ENCODE measurements at regions not wholly inside any gene's neighbourhood (a gene's known extent, or its start where the extent isn't known, plus 50 kb on each side); places are given as distances from the start of the nearest gene placed in this dataset.
"Not testable (repeated sequence)": the region's sequence is repeated elsewhere in the genome, so short reads cannot be mapped to it uniquely, and the experiment has no call there.

DNA sequence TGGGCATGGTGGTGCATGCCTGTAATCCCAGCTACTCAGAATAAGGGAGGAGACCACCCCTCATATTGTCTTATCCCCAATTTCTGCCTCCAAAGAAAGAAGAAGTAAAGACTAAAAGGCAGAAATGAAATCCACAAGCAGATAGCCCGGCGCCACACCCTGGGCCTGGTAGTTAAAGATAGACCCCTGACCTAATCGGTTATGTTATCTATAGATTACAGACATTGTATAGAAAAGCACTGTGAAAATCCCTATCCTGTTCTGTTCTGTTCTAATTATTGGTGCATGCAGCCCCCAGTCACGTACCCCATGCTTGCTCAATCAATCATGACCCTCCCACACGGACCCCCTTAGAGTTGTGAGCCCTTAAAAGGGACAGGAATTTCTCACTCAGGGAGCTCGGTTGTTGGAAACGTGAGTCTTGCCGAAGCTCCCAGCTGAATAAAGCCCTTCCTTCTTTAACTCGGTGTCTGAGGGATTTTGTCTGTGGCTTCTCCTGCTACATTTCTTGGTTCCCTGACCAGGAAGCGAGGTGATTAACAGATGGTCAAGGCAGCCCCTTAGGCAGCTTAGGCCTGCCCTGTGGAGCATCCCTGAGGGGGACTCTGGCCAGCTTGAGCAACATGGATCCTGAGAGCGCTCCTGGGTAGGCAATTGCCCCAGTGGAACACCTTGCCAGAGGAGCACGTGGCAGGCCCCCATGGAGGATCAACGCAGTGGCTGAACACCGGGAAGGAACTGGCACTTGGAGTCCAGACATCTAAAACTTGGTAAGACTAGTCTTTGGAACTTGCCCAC, 188.7 kb upstream of the NDUFV2 start:
- TF ChIP-seq POLR2AphosphoS5, CTCF (IDR thresholded peaks at IDR 0.05): not testable (repeated sequence)

All from transverse colon (tissue), 4 donors.